ENCODE measurements at regions not wholly inside any gene's neighbourhood (a gene's known extent, or its start where the extent isn't known, plus 50 kb on each side); places are given as distances from the start of the nearest gene placed in this dataset.
A peak's percentile ranks its signal among the peaks of the same experiment; 100 is the strongest.

DNA sequence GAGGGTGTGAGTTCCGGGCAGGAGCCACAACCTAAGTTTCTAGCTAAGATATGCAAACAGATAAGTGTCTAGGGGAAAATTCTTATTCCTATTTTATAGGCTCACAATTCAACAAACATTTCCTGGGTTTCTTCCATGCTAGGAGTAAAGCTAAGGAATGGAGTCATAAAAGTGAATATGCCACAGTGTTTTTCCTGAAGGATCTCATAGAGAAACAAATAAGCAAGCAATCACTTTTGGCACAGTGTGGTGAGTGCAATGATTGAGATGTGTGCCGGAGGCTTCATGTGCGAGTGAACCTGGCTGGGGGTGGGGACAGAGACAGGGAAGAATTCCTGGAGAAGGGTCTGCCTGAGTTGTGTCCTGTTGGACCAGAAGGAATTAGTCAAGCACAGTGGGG, 147.4 kb downstream of the TENT5C start:
- no peak for DNase-seq (ENCODE audit: low spot score in 2 of 2)
- TF ChIP-seq, protein P1, sequence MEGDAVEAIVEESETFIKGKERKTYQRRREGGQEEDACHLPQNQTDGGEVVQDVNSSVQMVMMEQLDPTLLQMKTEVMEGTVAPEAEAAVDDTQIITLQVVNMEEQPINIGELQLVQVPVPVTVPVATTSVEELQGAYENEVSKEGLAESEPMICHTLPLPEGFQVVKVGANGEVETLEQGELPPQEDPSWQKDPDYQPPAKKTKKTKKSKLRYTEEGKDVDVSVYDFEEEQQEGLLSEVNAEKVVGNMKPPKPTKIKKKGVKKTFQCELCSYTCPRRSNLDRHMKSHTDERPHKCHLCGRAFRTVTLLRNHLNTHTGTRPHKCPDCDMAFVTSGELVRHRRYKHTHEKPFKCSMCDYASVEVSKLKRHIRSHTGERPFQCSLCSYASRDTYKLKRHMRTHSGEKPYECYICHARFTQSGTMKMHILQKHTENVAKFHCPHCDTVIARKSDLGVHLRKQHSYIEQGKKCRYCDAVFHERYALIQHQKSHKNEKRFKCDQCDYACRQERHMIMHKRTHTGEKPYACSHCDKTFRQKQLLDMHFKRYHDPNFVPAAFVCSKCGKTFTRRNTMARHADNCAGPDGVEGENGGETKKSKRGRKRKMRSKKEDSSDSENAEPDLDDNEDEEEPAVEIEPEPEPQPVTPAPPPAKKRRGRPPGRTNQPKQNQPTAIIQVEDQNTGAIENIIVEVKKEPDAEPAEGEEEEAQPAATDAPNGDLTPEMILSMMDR (IDR thresholded peaks at IDR 0.05) = no peak
- TF ChIP-seq POLR2A (IDR thresholded peaks at IDR 0.05) = no peak
- intact Hi-C loops (cut with DNase I; ENCODE audit: low total_unique reads) = loop anchor here (10.0 kb wide), 1 partner anchor 218 kb away; no protein-coding TSS in a partner anchor
- no peak overlapping the region for H3K4me3 ChIP-seq (ENCODE audit: low read depth, poor library complexity, severe bottlenecking)
- WGBS, 2 donors = 67 to 71% methylated on average over 2 to 3 of the region's 3 CpGs

DNA sequence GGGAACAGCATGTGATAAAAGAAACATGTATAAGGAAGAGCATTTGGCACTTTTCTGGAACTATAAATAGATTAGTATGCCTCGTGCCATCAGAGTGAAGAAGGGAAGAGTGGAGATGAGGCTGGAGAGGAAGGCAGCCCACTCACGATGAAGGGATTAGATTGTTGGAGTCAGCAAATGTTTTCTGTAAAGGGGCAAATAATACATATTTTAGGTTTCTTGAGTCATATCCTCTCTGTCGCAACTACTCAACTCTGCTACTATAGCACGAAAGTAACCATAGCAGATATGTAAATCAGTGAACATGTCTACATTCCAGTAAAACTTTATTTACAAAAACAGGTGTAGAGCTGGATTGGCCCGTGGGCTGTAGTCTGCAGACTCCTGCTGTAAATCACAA, 147.8 kb downstream of the TENT5C start:
- intact Hi-C loops (cut with DNase I; ENCODE audit: low total_unique reads) = loop anchor here (10.0 kb wide), 1 partner anchor 219 kb away; no protein-coding TSS in a partner anchor
- 27% methylated on average over 5 of the region's 5 CpGs for WGBS, 2 donors
- DNase-seq (ENCODE audit: low spot score in 2 of 2) = no peak
- no peak overlapping the region for H3K4me3 ChIP-seq (ENCODE audit: low read depth, poor library complexity, severe bottlenecking)
- no peak for TF ChIP-seq POLR2A (IDR thresholded peaks at IDR 0.05)
- TF ChIP-seq, protein P1 (IDR thresholded peaks at IDR 0.05) = no peak

DNA sequence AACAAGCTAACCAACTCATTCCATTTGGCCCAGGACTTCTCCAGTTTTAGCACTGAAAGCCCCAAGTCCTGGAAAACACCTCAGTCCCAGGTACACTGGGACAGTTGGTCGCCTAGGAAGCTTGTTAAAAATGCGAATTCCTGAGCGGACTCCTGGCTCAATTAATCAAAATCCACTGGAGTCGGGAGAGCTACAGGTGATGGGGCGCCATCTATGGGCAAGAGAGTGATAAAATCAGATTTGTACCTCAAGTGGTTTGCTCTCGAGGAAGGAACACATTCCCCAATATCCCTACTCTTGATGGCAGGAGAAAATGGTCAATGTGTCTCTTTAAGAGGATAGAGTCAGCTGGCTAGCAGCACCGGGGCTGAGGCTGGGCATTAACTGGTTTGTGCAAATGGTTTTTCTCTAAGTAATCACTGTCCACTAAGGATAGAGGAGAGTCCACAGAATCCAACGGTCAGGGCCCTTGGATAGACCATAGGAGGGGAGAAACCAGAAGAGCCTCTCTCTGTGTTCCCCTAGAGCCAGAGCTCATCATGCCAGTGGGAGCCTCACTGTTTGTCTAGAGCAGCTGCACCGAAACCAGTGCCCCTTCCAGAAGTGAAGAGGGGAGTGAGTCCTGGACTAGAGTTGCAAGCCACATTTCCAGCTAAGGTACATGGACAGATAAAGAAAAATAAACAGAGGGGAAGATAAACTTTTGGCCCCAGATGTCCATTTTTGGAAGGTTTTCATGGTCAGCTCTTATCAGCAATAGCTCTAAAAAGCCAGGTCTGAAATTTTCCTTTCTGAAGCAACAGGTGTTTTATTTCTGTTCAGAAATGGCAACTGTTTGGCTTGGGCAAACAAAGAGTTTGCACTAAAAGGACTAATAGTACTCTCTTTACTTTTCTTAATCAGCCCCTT, 148.5 kb downstream of the TENT5C start:
- WGBS, 2 donors = 20 to 21% methylated on average over 9 of the region's 9 CpGs
- intact Hi-C loops (cut with DNase I; ENCODE audit: low total_unique reads) = loop anchor here (10.0 kb wide), 1 partner anchor 220 kb away; no protein-coding TSS in a partner anchor
- DNase-seq (ENCODE audit: low spot score in 2 of 2) = peak in 1 of 2 donors; percentile 59
- H3K4me3 ChIP-seq (ENCODE audit: low read depth, poor library complexity, severe bottlenecking) = no peak overlapping the region
- no peak for TF ChIP-seq POLR2A (IDR thresholded peaks at IDR 0.05)
- TF ChIP-seq, protein P1 (IDR thresholded peaks at IDR 0.05) = no peak

DNA sequence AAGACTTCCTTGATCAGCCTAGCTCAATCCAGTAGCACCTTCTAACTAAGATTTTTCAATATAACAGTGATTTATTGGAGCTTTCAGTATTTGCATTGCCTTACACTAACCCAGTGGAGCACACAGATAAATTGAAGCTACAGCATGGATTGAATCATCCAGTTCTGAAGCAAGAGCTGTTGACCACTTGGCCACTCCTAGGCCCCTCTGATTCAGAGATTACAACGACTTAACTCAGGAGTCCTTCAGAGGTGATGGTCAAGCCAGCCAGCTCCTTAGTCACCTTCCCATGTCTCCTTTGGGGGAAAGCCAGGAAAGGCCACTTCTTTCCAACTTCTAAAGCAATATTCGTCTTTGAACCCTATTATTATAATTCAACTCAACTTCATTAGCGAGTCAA, 151.8 kb downstream of the TENT5C start:
- WGBS, 2 donors = 83 to 87% methylated on average over 3 of the region's 3 CpGs

DNA sequence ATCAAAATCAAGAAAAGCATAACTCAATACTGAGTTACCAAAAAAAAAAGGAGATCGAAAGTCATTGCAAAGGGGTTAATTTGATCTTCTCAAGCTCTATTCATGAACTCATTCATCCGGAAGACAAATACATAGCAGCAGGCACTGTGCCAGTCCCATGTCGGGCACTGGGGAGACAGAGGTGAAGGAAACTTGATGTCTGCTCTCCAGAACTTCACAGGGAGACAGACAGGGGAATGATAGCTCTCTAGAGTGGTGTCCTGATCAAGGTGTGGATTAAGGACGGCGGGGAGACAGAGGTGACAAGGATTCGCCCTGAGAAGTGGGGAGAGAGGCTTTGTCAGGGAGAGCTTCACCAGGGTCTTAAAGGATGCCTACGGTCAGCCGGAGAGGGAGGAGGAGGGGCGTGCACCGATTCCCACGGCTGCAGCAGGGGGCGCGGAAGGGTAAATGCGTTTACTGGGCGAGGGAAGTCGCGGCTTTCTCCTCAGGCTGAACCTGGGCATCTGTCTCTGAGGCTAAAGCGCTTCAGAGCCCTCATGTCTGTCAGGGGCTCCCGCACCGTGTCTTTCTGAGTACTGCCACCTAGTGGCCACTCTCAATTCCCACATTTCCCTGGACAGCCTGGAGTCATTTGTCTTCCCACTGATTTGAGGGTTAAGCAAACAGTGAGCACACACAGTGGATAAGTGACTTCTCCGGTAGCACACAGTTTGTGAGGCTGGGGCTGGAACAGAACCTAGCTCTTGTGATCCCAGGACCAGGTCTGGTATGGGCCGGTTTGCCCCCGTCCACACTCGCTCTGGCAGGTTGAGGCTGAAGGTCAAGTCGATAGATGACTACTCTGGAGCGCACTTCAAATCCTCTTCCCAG, 152.8 kb downstream of the TENT5C start:
- WGBS, 2 donors = 15 to 17% methylated on average over 26 of the region's 26 CpGs
- TF ChIP-seq, protein P1 (IDR thresholded peaks at IDR 0.05) = peak in 1 of 3 donors; percentile 65
- no peak for TF ChIP-seq POLR2A (IDR thresholded peaks at IDR 0.05)

More for the DNA sequence above, 151.8 kb downstream of the TENT5C start:
- TF ChIP-seq, protein P1 (IDR thresholded peaks at IDR 0.05) = no peak
- no peak for TF ChIP-seq POLR2A (IDR thresholded peaks at IDR 0.05)
- intact Hi-C loops (cut with DNase I; ENCODE audit: low total_unique reads) = loop anchor here (10.0 kb wide), 1 partner anchor 223 kb away; no protein-coding TSS in a partner anchor
- H3K4me3 ChIP-seq (ENCODE audit: low read depth, poor library complexity, severe bottlenecking) = no peak overlapping the region
- DNase-seq (ENCODE audit: low spot score in 2 of 2) = no peak

More for the DNA sequence above, 152.8 kb downstream of the TENT5C start:
- intact Hi-C loops (cut with DNase I; ENCODE audit: low total_unique reads) = loop anchor here (10.0 kb wide), 1 partner anchor 224 kb away; no protein-coding TSS in a partner anchor
- no peak overlapping the region for H3K4me3 ChIP-seq (ENCODE audit: low read depth, poor library complexity, severe bottlenecking)
- peak in 1 of 2 donors; percentile 61 for DNase-seq (ENCODE audit: low spot score in 2 of 2)

Data from lower leg skin (tissue), 4 donors.